ENCODE measurements at regions not wholly inside any gene's neighbourhood (a gene's known extent, or its start where the extent isn't known, plus 50 kb on each side); places are given as distances from the start of the nearest gene placed in this dataset.
"Not testable (repeated sequence)": the region's sequence is repeated elsewhere in the genome, so short reads cannot be mapped to it uniquely, and the experiment has no call there.

- DNase-seq (ENCODE audit: low read depth), result not testable (repeated sequence)
These were observed 830.5 kb upstream of the ANO3 start for GRCh38 chr11:25501426-25501825.

GRCh38 chr11:25515576-25515975 lies 816.4 kb upstream of the ANO3 start:
- DNase-seq (ENCODE audit: low read depth), result no peak

- no peak for DNase-seq (ENCODE audit: low read depth)
These were observed 811.5 kb upstream of the ANO3 start for GRCh38 chr11:25520459-25520858.

- no peak for DNase-seq (ENCODE audit: low read depth)
These were observed 804.1 kb upstream of the ANO3 start for GRCh38 chr11:25527841-25528240.

GRCh38 chr11:25529572-25529971 lies 802.4 kb upstream of the ANO3 start:
- no peak for DNase-seq (ENCODE audit: low read depth)

- DNase-seq (ENCODE audit: low read depth), result no peak
These were observed 796.3 kb upstream of the ANO3 start for GRCh38 chr11:25535467-25536272.

- DNase-seq (ENCODE audit: low read depth), result no peak
These were observed 795.6 kb upstream of the ANO3 start for GRCh38 chr11:25536289-25536688.

- DNase-seq (ENCODE audit: low read depth), result no peak
These were observed 794.5 kb upstream of the ANO3 start for GRCh38 chr11:25537393-25537792.

GRCh38 chr11:25547292-25547691 lies 784.6 kb upstream of the ANO3 start:
- no peak for DNase-seq (ENCODE audit: low read depth)

GRCh38 chr11:25562417-25562816 lies 769.5 kb upstream of the ANO3 start:
- no peak for DNase-seq (ENCODE audit: low read depth)

GRCh38 chr11:25565846-25566245 lies 766.1 kb upstream of the ANO3 start:
- DNase-seq (ENCODE audit: low read depth), result no peak

- DNase-seq (ENCODE audit: low read depth), result no peak
These were observed 765.4 kb upstream of the ANO3 start for GRCh38 chr11:25566298-25567200.

- DNase-seq (ENCODE audit: low read depth), result no peak
These were observed 755.6 kb upstream of the ANO3 start for GRCh38 chr11:25576320-25576719.

GRCh38 chr11:25579554-25579953 lies 752.4 kb upstream of the ANO3 start:
- DNase-seq (ENCODE audit: low read depth), result not testable (repeated sequence)

GRCh38 chr11:25583596-25583995 lies 748.3 kb upstream of the ANO3 start:
- DNase-seq (ENCODE audit: low read depth), result no peak

- no peak for DNase-seq (ENCODE audit: low read depth)
These were observed 744.4 kb upstream of the ANO3 start for GRCh38 chr11:25587496-25587895.

GRCh38 chr11:25593221-25593620 lies 738.7 kb upstream of the ANO3 start:
- no peak for DNase-seq (ENCODE audit: low read depth)

GRCh38 chr11:25596701-25597100 lies 735.2 kb upstream of the ANO3 start:
- DNase-seq (ENCODE audit: low read depth), result no peak

GRCh38 chr11:25597696-25598095 lies 734.2 kb upstream of the ANO3 start:
- DNase-seq (ENCODE audit: low read depth), result no peak

- DNase-seq (ENCODE audit: low read depth), result no peak
These were observed 729.8 kb upstream of the ANO3 start for GRCh38 chr11:25602149-25602548.

GRCh38 chr11:25602959-25603358 lies 729.0 kb upstream of the ANO3 start:
- no peak for DNase-seq (ENCODE audit: low read depth)

GRCh38 chr11:25612806-25613205 lies 719.1 kb upstream of the ANO3 start:
- no peak for DNase-seq (ENCODE audit: low read depth)

GRCh38 chr11:25613451-25613850 lies 718.5 kb upstream of the ANO3 start:
- DNase-seq (ENCODE audit: low read depth), result no peak

All from T follicular helper cell (primary cell).